Endodermal cell (in vitro differentiated cells): ENCODE measurements at regions not wholly inside any gene's neighbourhood (a gene's known extent, or its start where the extent isn't known, plus 50 kb on each side); places are given as distances from the start of the nearest gene placed in this dataset.

Experiments
- DNase-seq: peaks from one replicate; pipeline ENCODE4 v3.0.0-alpha.2; 2017
- H3K27ac ChIP-seq: 2 replicates; pipeline ENCODE4 v1.5.1; 2013; ENCODE audit warnings: mild to moderate bottlenecking, low read depth, low read length, moderate library complexity
- H3K27me3 ChIP-seq: 2 replicates; pipeline ENCODE4 v1.6.1; 2013; ENCODE audit warnings: mild to moderate bottlenecking, low read length, moderate library complexity; ENCODE audit not compliant: insufficient read depth, control insufficient read depth, poor library complexity, severe bottlenecking
- H3K36me3 ChIP-seq: 2 replicates; pipeline ENCODE4 v1.7.0; 2013; ENCODE audit warnings: mild to moderate bottlenecking, low read length, moderate library complexity; ENCODE audit not compliant: control insufficient read depth, insufficient read depth
- H3K4me1 ChIP-seq: one replicate; pipeline ENCODE4 v1.7.0; 2013; ENCODE audit warnings: low read length; ENCODE audit not compliant: control insufficient read depth, insufficient read depth
- H3K4me3 ChIP-seq: 2 replicates; pipeline ENCODE4 v1.5.1; 2013; ENCODE audit warnings: mild to moderate bottlenecking, low read length, moderate library complexity
- H3K9ac ChIP-seq: 2 replicates; pipeline ENCODE4 v1.6.1; 2013; ENCODE audit warnings: mild to moderate bottlenecking, low read length, moderate library complexity; ENCODE audit not compliant: poor library complexity, severe bottlenecking; ENCODE audit errors: extremely low read depth
- H3K9me3 ChIP-seq: 2 replicates; pipeline ENCODE4 v1.6.1; 2013; ENCODE audit warnings: mild to moderate bottlenecking, low read length, moderate library complexity; ENCODE audit not compliant: control insufficient read depth
- H3K27ac Mint-ChIP-seq: 2 replicates; pipeline ENCODE4 v1.8.0; 2020; ENCODE audit warnings: mixed read lengths
- H3K27me3 Mint-ChIP-seq: 2 replicates; pipeline ENCODE4 v1.8.0; 2021; ENCODE audit warnings: mild to moderate bottlenecking, mixed read lengths; ENCODE audit not compliant: insufficient read depth
- H3K36me3 Mint-ChIP-seq: 2 replicates; pipeline ENCODE4 v1.8.0; 2020; ENCODE audit warnings: low read depth, mixed read lengths
- H3K4me1 Mint-ChIP-seq: 2 replicates; pipeline ENCODE4 v1.8.0; 2020; ENCODE audit warnings: mixed read lengths
- H3K4me3 Mint-ChIP-seq: 2 replicates; pipeline ENCODE4 v1.8.0; 2020; ENCODE audit warnings: mild to moderate bottlenecking, moderate library complexity, mixed read lengths
- H3K9me3 Mint-ChIP-seq: 2 replicates; pipeline ENCODE4 v1.8.0; 2020; ENCODE audit warnings: mild to moderate bottlenecking, mixed read lengths
- CTCF ChIP-seq: fragments of 200-600 bp; sonication (generic); conservative IDR thresholded peaks from 2 replicates; pipeline ENCODE4 v1.5.0; 2021; ENCODE audit warnings: antibody characterized with exemption, mild to moderate bottlenecking
- WGBS, 2 experiments: methylation state at CpG; one replicate each; pipeline versions ENCODE4 v1.1.5 to v1.1.7; 2013; ENCODE audit warnings: missing lambda C conversion rate in 2 of 2, mixed read lengths in 1 of 2; ENCODE audit not compliant: insufficient coverage in 1 of 2, insufficient read length in 1 of 2; 5-methylcytosine and 5-hydroxymethylcytosine counted together

- 100% methylated on average over 1 of the region's 2 CpGs; no CpG with 5 or more reads in 1 of the 2 experiments for WGBS, 2 experiments
Observed at GRCh38 chrX:128601706-128602105, 549.5 kb upstream of the ACTRT1 start.

DNA sequence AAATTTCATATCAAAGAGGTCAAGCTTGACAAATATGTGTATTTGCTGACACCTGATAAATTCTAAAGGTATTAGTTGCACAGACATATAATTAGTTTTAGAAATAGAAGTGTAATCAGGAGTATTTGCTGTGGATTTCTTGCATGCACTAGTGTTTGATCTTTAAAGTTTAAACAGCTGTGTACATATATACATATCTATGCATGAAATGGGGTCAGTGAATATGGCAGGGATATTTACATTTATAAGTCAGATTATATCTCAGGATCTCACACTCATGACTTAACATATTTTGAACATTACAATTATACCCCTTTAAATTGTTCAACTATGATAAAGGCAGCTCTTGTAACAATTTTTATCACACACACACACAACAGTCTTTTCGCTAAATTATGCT, 547.4 kb upstream of the ACTRT1 start:
- no peaks in the 10 kb centered on the region for H3K36me3 Mint-ChIP-seq
- TF ChIP-seq CTCF: no peak
- H3K9me3 Mint-ChIP-seq: peaks cover 15% of the 10 kb centered on the region
- H3K4me1 ChIP-seq: no peaks in the 10 kb centered on the region
- no peak for DNase-seq
- no peak overlapping the region for H3K27ac Mint-ChIP-seq
- H3K4me3 Mint-ChIP-seq: no peak overlapping the region
- 100% methylated on average over 1 of the region's 1 CpG; no CpG with 5 or more reads in 1 of the 2 experiments for WGBS, 2 experiments
- H3K4me3 ChIP-seq: no peak overlapping the region
- no peak overlapping the region for H3K9ac ChIP-seq
- no peaks in the 10 kb centered on the region for H3K9me3 ChIP-seq
- no peak overlapping the region for H3K27ac ChIP-seq
- peaks cover 17% of the 10 kb centered on the region for H3K4me1 Mint-ChIP-seq
- no peaks in the 10 kb centered on the region for H3K36me3 ChIP-seq
- no peaks in the 10 kb centered on the region for H3K27me3 ChIP-seq
- H3K27me3 Mint-ChIP-seq: no peaks in the 10 kb centered on the region

More at GRCh38 chrX:128601706-128602105, 549.5 kb upstream of the ACTRT1 start:
- H3K9ac ChIP-seq: no peak overlapping the region
- Mint-ChIP-seq H3K27ac (no peak overlapping the region), H3K27me3 (no peaks in the 10 kb centered on the region), H3K36me3 (no peaks in the 10 kb centered on the region), H3K4me3 (no peak overlapping the region), H3K4me1 (peaks cover 28% of the 10 kb centered on the region), H3K9me3 (peaks cover 4% of the 10 kb centered on the region)
- TF ChIP-seq CTCF: no peak
- no peaks in the 10 kb centered on the region for H3K4me1 ChIP-seq
- H3K4me3 ChIP-seq: no peak overlapping the region
- H3K36me3 ChIP-seq: no peaks in the 10 kb centered on the region
- H3K27me3 ChIP-seq: no peaks in the 10 kb centered on the region
- DNase-seq: no peak
- H3K27ac ChIP-seq: no peak overlapping the region
- no peaks in the 10 kb centered on the region for H3K9me3 ChIP-seq

- H3K27ac ChIP-seq: no peak overlapping the region
- Mint-ChIP-seq H3K27ac (no peak overlapping the region), H3K36me3 (no peaks in the 10 kb centered on the region), H3K4me1 (no peaks in the 10 kb centered on the region), H3K9me3 (peaks cover 4% of the 10 kb centered on the region), H3K27me3 (no peaks in the 10 kb centered on the region), H3K4me3 (no peak overlapping the region)
- H3K4me3 ChIP-seq: no peak overlapping the region
- 63% methylated on average over 6 of the region's 6 CpGs; no CpG with 5 or more reads in 1 of the 2 experiments for WGBS, 2 experiments
- no peaks in the 10 kb centered on the region for H3K27me3 ChIP-seq
- H3K4me1 ChIP-seq: no peaks in the 10 kb centered on the region
- H3K36me3 ChIP-seq: no peaks in the 10 kb centered on the region
- H3K9ac ChIP-seq: no peak overlapping the region
- H3K9me3 ChIP-seq: no peaks in the 10 kb centered on the region
- no peak for TF ChIP-seq CTCF
- no peak for DNase-seq
Observed at GRCh38 chrX:128582036-128582435, 529.8 kb upstream of the ACTRT1 start.
